H1 (cell line): ENCODE measurements at regions not wholly inside any gene's neighbourhood (a gene's known extent, or its start where the extent isn't known, plus 50 kb on each side); places are given as distances from the start of the nearest gene placed in this dataset.

ENCODE experiments used
- CHD7 ChIP-seq: fragments of 300-600 bp; sonication (generic); IDR thresholded peaks from 2 replicates; pipeline ENCODE4 v1.7.1; 2012; ENCODE audit warnings: low read length, moderate library complexity, mild to moderate bottlenecking, inconsistent platforms; ENCODE audit not compliant: insufficient replicate concordance
- RBBP5 ChIP-seq: IDR thresholded peaks from 2 replicates; pipeline ENCODE4 v1.7.1; 2012; ENCODE audit warnings: low read depth, mild to moderate bottlenecking, inconsistent platforms, low read length, moderate library complexity, borderline replicate concordance
- TAF7 ChIP-seq: optimal IDR thresholded peaks from 2 replicates; pipeline ENCODE3; 2011; ENCODE audit warnings: low read depth, mild to moderate bottlenecking, inconsistent platforms, low read length, moderate library complexity, borderline replicate concordance

- TF ChIP-seq CHD7 (peak; percentile 93), TAF7 (no peak), RBBP5 (no peak)
- TF ChIP-seq, all 59 proteins: peak for 9
Measured at GRCh38 chr3:106830334-106830733, 546.9 kb upstream of the CCDC54 start (continued).
